ENCODE measurements at regions not wholly inside any gene's neighbourhood (a gene's known extent, or its start where the extent isn't known, plus 50 kb on each side); places are given as distances from the start of the nearest gene placed in this dataset.

DNA sequence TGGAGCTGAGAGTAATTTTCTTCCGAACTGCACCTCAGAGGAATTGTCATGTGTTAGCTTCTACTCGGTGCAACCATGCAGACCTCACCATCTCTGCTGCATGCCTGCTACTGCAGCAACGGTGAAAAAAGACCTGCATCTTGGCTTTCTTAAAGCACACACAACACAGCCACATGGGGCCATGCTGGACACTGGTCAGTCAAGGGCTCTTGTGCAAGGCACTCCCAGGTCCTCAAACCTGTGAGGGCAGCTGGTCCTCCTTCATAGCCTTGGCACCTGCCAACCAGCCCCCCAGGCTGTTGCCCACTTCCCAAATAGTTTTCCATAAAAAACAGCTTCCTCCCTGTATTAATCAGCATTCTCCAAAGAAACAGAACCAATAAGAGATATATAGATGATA is 113.5 kb upstream of the TEX51 start:
- TF ChIP-seq CTCF (conservative IDR thresholded peaks at IDR 0.05; ENCODE audit: low read depth, low read length) = no peak
- TF ChIP-seq EZH2 (IDR thresholded peaks at IDR 0.05; ENCODE audit: borderline replicate concordance, low read depth, low read length, poor library complexity, severe bottlenecking) = no peak

All from A673 (cell line).